ENCODE measurements at regions not wholly inside any gene's neighbourhood (a gene's known extent, or its start where the extent isn't known, plus 50 kb on each side); places are given as distances from the start of the nearest gene placed in this dataset.

GRCh38 chrX:137749246-137749645 is 183.3 kb downstream of the ZIC3 start:
- TF ChIP-seq EZH2 (IDR thresholded peaks at IDR 0.05; ENCODE audit: low read depth, low read length, severe bottlenecking) = no peak
- TF ChIP-seq BCL11A (IDR thresholded peaks at IDR 0.05; ENCODE audit: low read depth in 2 of 2, low read length in 2 of 2) = no peak
- TF ChIP-seq POLR2A (IDR thresholded peaks at IDR 0.05; ENCODE audit: control extremely low read depth in 1 of 2, low read depth in 2 of 2, low read length in 2 of 2) = no peak
- no peak for TF ChIP-seq CEBPB (IDR thresholded peaks at IDR 0.05; ENCODE audit: low read depth, low read length)
- no peak for TF ChIP-seq EGR1 (IDR thresholded peaks at IDR 0.05; ENCODE audit: borderline replicate concordance, low read depth, low read length)
- TF ChIP-seq, protein P1, sequence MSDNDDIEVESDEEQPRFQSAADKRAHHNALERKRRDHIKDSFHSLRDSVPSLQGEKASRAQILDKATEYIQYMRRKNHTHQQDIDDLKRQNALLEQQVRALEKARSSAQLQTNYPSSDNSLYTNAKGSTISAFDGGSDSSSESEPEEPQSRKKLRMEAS (IDR thresholded peaks at IDR 0.05) = no peak
- TF ChIP-seq, protein P2, sequence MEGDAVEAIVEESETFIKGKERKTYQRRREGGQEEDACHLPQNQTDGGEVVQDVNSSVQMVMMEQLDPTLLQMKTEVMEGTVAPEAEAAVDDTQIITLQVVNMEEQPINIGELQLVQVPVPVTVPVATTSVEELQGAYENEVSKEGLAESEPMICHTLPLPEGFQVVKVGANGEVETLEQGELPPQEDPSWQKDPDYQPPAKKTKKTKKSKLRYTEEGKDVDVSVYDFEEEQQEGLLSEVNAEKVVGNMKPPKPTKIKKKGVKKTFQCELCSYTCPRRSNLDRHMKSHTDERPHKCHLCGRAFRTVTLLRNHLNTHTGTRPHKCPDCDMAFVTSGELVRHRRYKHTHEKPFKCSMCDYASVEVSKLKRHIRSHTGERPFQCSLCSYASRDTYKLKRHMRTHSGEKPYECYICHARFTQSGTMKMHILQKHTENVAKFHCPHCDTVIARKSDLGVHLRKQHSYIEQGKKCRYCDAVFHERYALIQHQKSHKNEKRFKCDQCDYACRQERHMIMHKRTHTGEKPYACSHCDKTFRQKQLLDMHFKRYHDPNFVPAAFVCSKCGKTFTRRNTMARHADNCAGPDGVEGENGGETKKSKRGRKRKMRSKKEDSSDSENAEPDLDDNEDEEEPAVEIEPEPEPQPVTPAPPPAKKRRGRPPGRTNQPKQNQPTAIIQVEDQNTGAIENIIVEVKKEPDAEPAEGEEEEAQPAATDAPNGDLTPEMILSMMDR (IDR thresholded peaks at IDR 0.05; ENCODE audit: control extremely low read depth in 1 of 3, insufficient read depth in 1 of 3, low read depth in 1 of 3, low read length in 3 of 3) = no peak
- TF ChIP-seq YY1 (IDR thresholded peaks at IDR 0.05; ENCODE audit: low read depth, low read length) = no peak
- no peak for TF ChIP-seq TAF1 (IDR thresholded peaks at IDR 0.05; ENCODE audit: low read depth, low read length)
- TF ChIP-seq CHD2 (IDR thresholded peaks at IDR 0.05; ENCODE audit: low read length) = no peak
- no peak for TF ChIP-seq TAF7 (optimal IDR thresholded peaks at IDR 0.05; ENCODE audit: borderline replicate concordance, low read depth, low read length)
- TF ChIP-seq BRCA1 (IDR thresholded peaks at IDR 0.05; ENCODE audit: low read depth, low read length) = no peak
